NCI-H526 treated with DMSO at 0.1 percent for 48 hours (cell line): ENCODE measurements at regions not wholly inside any gene's neighbourhood (a gene's known extent, or its start where the extent isn't known, plus 50 kb on each side); places are given as distances from the start of the nearest gene placed in this dataset.
A peak's percentile ranks its signal among the peaks of the same experiment; 100 is the strongest.

ENCODE experiments used
- DNase-seq: peaks from one replicate; lab custom pipeline; 2025; lab: John Stamatoyannopoulos, UW

GRCh38 chr7:17689361-17689902 lies 250.9 kb downstream of the SNX13 start:
- DNase-seq = no peak

- DNase-seq = no peak
Observed at GRCh38 chr7:17690030-17690429, 250.3 kb downstream of the SNX13 start.

DNA sequence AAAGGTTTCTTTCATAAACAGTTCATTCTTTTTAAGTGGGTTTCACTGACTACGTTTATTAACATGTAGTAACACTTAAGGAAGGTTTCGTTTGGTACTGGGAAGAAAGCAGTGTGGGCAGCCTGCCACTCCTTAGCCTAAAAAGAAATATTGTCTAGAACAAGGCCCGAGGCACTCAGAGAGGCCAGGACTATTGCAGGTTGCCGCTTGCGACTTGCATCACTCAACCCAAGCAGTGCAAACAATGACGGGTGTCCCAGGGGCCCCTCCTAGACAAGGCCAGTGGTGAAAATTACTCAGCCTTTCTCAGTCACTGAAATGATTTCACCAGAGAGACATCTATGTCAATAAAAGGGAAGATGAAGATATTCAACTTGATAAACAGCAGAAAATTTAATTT lies 243.9 kb downstream of the SNX13 start:
- no peak for DNase-seq

DNA sequence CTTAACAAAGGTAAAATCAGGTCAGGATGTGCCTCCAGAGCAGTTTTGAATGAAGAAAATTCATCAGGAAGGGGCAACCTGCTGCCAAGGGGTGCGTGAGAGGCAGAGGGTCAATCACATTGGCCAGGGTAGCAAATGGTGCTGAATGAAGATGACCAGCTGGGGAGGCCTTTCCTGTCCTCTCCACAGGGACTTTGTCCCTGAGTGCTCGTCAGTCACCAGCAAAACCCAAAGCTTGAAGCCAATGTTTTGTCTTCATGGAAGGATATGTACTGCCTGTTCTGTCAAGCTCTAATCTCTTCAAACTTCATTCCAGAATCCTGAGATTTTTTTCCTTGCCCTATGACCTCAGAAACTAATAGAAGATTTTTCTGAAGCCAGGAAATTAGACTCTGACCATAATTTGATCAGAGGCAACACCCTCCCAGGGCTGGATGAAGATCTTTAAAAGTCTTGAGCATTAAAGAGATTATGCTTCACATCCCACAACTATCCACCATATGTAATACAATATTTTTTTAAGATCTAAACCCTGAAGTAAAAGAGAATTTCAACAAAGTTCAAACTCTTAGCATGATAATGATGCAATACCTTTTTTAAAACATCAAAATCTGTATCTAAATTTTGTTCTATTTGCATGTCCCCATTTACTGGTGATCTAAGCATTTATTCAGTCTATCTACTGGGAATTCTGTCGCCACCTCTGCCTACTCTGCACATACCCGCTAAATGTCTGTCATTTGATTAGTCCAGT lies 243.0 kb downstream of the SNX13 start:
- no peak for DNase-seq

- no peak for DNase-seq
Observed at GRCh38 chr7:17699696-17700095, 240.6 kb downstream of the SNX13 start.

GRCh38 chr7:17700138-17700537 lies 240.2 kb downstream of the SNX13 start:
- no peak for DNase-seq

DNA sequence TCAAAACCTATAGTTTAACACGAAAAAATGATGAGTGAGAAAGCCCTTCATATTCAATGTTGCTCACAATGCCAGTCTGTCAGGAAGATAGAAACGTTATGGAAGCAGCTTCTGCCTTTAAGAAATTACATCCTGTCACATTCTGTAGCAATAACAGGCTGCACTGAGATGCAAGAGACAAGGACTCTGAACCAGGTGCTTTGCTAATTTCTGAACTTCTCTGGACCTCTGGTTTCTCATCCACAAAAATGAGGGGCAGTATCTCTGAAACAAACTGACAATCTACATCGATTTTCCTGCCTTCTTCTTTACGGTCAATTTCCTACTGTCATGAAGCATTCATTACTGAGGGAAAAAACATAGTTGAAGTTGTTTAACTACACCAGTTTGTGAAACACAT lies 234.0 kb downstream of the SNX13 start:
- DNase-seq = no peak

DNA sequence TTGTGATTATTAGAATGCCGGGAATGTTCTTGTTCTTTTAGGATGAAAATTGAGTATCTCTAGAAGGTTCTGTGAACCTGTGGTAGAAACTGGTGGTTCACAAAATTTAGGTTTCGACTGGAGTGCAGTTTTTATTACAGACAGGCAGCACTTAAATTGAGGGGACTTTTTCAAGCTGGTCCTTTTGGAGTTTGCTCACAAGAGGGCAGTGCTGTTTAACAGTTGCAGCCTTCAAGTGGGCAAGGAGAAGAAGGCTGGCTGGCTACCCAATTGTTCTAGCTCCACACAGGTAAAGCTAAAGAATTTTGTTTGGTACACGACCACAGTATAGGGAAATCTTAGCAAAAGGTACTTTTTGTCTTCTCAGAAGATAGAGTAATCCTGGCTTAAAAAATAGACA lies 233.6 kb downstream of the SNX13 start:
- peak; percentile 11 for DNase-seq

GRCh38 chr7:17709127-17709526 lies 231.2 kb downstream of the SNX13 start:
- no peak for DNase-seq

- DNase-seq = no peak
Observed at GRCh38 chr7:17709599-17709998, 230.7 kb downstream of the SNX13 start.

DNA sequence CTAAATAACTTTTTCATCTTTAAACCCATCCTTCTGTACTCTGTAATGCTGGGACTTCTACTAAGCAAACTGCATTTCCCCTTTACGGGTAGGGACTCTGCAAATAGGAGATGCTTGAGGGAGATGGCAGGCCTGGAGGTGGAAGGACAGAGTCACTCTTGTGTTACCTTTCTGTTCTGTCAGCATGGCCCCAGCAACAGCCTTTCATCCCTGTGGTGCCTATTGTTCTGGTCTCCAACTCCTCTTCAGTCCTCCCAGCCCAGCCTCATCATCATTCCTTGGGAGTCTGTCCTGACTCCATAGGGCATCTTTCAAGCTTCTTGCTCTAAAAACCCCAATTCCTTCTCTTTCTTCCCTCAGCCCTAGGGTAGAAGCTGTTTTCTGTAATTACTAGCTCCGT lies 230.0 kb downstream of the SNX13 start:
- no peak for DNase-seq

GRCh38 chr7:17713584-17713983 lies 226.7 kb downstream of the SNX13 start:
- no peak for DNase-seq

GRCh38 chr7:17716816-17717215 lies 223.5 kb downstream of the SNX13 start:
- DNase-seq = no peak

DNA sequence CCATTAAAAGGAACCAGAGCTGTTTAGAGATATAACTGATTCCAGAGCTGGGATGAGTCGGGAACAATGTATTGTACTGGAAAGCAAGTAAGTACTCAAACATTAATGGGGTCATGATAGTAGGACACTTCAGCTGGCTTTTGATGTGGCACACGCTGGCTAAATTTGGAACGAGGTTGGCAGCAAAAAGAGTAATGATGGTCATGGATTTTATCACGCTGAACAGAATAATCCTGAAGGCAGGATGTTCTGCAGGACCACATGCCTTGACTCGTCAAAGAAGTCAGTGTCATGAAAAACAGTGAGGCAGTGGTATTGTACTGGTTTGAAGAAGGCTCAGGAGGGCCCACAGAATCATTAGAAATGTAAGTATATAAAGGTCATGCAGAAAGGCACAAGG lies 220.3 kb downstream of the SNX13 start:
- DNase-seq = no peak

DNA sequence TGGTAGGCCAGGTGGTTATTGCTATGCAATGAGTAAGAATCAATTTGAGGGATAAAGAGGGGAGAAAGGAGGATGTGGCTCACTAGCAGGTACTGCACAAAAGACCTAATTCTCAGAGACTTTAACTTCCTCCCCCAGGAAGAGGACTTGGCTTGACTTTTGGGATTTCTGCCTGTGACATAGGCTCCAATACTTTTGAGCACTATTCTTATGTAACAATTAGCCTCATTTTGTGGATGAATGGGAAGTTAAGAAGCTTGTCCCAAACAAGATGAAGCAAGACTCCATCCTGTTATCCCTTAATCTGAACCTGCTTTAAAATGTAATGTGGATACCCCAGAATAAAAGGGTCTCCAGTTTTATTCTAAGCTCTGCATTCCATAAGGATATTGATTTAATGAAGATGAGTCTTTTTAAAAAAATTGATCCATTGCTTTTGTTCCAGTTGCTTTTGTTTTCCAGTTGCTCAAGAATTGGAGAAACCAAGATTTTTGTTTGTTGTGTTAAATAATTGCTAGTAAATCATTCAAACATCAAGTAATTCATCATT lies 218.5 kb downstream of the SNX13 start:
- no peak for DNase-seq

DNA sequence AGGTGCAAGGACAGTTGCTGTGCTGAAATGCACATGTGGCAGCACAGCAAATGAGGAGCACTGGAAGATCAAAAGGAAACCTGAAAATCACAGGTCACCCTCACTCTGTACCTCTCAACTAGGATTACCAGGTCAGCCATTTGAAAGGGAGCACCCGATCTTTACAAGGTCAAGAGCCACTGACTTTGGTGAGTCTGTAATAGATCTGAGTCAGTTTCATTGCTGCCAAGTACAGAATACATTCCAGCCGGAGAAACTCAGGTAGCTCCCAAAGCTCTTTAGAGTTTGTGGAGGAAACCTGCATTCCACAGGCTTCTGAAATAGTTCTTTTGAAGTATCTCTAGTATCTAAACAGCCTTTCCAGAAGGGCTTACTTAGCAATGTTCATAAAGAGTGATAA lies 217.5 kb downstream of the SNX13 start:
- DNase-seq = no peak

DNA sequence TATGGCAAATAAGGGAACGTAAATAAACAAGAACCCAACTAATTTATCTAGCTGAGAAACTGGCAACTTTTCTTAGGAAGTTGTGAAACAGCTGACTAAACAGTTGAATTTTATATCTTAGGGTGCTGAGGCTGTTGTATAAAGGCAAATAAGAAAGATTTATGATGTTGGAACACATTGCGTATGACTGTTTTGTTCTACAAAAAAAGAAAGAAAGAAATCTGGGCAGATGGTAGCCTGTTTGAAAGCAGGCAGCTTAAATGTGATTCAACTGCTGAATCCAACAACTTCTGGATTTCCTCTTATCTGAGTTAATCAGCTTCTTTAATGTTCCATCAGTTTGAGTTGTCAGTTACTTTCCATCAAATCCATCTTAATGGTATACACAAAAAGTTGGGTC lies 214.5 kb downstream of the SNX13 start:
- no peak for DNase-seq

DNA sequence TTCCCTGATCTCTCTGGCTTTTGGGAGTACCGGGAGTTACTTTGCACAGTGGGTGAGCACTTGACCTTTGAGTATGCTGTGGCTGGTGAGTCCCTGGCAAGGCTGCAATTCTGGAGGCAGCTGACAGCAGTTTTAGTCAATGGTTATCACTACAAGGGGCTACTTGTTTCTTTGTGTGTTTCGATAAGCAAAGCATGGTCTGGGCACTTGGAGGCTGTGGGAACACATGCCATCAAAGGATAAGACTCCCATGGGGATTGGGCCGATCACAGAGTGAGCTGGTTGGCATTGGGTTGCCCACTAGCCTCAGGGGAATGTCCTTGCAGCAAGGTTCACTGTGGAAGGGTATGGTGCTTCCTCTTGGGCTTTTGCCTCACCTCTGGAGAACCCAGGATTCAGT lies 208.2 kb downstream of the SNX13 start:
- DNase-seq = no peak
